HG02798 (cell line): ENCODE measurements at regions not wholly inside any gene's neighbourhood (a gene's known extent, or its start where the extent isn't known, plus 50 kb on each side); places are given as distances from the start of the nearest gene placed in this dataset.

Experiments used
- ATAC-seq: cut with Tn5 transposase; IDR thresholded peaks from one replicate; pipeline ENCODE4 v1.9.1; 2021; ENCODE audit warnings: mild to moderate bottlenecking; ENCODE audit not compliant: unreplicated experiment, poor library complexity

DNA sequence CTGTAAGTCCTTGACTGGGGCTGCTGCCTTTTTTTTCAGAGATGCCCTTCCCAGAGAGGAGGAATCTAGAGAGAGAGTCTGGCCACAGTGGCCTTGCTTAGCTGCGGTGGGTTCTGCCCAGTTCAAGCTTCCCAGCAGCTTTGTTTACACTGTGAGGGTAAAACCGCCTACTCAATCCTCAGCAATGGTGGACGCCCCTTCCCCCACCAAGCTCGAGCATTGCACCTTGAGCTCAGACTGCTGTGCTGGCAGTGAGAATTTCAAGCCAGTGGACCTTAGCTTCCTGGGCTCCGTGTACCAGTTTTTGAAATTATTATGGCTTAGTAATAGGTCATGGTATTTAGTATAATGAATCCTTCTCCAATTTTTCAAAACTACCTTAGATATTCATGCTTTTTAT, 395.4 kb downstream of the NPIPA7 start:
- no peak for ATAC-seq

DNA sequence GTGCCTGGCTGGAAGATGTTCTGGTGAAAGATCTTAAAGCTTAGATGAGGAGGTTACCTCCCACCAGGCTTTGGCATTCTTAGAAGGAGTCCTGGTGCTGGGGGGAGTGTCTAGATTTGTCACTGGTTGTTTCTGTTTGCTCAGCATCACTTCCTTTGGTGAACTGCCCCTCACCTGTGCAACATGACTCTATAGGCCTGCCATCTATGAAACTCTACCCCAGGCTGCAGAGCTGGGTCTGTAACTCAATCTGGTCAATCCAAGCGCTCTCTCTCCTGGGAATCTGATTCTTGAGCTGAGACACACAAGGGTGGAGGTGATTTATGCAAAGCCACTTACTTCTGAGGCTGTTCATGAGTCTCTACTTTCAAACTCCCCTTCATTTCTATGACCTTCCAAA, 399.4 kb downstream of the NPIPA7 start:
- no peak for ATAC-seq

DNA sequence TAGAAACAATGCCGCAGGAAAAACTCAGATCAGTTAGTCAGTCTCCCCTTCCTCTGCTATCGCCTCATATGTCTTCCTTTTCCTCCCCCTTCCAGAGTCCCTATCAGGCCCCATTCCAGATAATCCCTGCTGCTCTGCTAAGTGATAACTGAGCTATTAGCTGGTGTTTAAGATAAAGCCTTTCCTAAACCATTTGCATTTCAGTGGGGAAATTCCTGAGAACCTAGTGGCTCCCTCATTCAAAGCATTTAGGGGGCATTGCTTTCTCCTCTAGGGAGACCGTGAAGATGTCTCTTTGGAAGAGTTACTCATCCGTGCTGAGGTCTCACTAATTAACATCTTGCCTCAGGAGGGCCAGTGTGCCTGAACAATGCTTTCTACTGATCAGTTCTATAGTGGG, 401.6 kb downstream of the NPIPA7 start:
- ATAC-seq = no peak

DNA sequence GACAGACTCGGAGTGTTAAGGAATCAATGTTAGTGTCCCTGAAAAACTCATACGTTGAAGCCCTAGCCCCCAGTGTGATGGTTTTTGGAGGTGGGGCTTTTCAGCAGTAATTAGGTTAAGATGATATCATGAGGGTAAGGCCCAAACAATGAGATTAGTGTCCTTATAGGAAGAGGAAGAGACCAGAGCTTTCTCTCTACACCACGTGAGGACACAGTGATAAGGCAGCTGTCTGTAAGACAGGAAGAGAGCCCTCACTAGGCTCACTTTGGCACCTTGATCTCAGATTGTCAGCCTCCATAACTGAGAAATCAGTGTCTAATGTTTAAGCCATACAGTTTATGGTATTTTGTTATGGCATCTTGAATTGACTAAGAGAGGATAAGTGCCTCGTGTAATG, 403.2 kb downstream of the NPIPA7 start:
- no peak for ATAC-seq

DNA sequence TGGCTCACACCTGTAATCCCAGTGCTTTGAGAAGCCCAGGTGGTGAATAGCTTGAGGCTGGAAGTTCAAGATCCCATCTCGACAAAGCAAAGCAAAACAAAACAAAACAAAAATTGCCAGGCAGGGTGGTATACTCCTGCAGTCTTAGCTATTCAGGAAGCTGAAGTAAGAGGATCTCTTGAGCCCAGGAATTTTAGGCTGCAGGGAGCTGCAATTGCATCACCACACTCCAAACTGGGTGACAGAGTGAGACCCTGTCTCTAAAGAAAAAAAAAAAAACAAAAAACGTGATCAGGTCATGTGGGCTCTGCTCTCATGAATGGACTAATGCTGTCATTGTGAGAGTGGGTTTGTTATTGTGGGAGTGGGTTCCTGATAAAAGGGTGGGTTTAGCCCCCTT, 409.1 kb downstream of the NPIPA7 start:
- no peak for ATAC-seq

DNA sequence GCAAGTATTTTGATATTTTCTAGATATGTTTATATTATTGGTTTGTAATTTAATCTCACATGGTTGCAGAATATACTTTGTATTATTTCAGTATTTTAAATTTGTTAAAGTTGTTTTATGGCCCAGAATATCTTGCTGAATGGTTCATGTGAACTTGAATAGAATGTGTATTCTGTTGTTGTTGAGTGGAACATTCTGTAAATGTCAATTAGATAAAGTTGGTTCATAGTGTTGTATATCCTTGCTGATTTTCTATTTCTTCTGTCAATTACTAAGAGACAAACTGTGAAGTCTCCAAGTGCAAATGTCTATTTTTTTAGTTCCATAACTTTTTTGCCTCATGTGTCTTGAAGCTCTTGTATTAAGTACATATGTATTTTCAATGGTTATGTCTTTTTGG, 411.7 kb downstream of the NPIPA7 start:
- no peak for ATAC-seq

DNA sequence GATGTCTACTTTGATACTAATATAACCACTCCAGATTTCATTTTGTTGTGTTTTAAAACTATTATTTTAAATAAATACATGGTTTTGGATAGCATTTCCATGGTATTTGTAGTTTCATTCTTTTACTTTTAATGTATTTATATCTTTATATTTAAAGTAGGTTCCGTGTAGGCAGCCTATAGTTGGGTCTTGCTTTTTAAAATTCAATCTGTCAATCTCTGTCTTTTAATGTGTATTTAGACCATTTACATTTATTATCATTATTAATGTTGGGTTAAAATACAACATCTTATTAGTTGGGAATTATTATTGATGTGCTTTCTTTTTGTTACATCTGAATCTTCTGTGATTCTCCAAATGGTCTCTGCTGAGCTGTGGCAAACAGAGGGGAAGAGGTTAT, 412.1 kb downstream of the NPIPA7 start:
- no peak for ATAC-seq

DNA sequence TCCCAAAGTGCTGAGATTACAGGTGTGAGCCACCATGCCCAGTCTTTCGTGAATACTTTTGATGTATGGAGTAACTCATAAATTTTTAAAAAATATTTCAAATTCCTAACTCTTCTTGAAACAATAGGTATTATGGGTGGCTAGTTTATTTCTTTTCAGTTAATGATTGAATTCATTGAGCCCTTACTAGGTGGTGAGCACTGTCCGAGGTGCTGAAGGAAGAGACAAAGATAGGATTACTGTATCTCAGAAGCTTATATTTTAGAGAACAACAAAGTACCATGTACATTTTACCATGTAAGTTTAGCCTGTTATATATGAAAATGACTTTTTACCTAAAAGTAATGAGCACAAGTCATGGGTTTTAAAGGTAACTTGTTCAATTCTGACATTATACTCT, 418.3 kb downstream of the NPIPA7 start:
- no peak for ATAC-seq

DNA sequence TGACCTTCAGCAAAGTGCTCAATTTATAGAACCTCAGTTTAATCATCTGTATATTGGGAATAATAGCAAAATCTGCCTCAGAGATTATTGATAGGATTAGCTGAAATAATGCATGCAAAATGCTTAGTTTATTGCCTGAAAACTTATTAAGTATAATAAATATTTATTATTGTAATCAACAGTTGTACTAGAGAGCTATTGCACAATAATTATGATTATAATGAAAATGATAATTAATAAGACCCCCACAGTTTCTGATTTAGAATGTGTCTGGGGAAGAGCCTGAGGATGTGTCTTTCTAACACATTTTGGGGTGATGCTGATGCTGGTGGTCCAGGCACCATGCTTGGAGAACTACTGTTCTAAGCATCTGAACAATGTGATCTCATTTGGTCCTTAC, 419.6 kb downstream of the NPIPA7 start:
- ATAC-seq = no peak

DNA sequence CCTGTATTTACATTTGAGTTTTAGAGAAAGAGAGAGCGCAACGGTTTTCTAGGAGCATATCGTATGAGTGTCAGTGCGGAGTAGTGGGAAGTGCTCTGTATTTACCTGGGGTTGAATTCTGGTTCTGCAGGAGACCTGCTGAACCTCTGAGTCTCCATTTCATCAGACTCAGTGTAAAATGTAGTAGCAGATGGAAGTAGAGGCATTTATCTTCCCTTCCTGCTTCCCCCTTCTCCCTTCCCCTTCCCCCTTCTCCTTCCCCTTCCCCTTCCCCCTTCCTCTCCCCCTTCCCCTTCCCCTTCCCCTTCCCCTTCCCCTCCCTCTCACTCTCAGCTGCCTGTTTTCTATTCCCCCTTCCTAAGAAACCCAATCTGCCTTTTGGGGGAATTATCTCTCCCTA, 426.9 kb downstream of the NPIPA7 start:
- ATAC-seq = no peak

DNA sequence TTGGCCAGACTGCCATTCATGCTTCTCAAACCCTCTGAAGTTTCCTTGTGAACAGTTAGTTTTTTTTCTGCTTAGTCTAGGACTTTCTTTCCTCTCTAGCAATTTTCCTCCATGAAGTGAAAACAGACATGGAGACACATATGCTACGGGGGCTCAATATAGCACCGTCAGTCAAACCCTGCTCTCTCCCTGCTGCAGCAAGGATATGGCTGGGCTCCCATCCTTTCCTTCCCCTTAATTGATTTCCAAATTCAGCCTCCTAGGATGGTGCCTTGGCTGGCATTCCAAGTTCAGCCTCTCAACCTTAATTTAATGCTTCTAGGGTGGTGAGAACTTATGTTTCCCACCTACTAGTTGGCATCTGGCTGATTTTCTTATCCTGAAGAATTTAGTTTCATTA, 436.7 kb downstream of the NPIPA7 start:
- no peak for ATAC-seq

DNA sequence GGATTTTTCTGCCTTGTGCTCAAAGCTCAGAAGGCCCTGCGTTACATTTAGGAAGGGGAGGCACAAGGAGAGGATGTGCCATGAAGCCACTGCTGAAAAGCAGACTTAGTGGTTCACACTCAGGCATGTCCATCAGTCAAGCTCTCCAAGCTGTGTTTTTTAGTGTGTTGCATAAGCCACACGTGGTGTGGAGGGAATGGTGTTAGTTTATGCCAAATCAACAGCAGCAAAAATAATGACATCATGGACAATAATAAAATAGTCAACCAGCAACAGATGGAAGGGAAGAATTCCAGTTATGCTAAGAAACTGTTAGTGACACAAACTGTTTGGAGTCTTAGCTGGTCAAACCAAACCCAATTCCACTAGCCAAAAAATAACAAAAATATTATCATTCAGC, 438.3 kb downstream of the NPIPA7 start:
- ATAC-seq = no peak

DNA sequence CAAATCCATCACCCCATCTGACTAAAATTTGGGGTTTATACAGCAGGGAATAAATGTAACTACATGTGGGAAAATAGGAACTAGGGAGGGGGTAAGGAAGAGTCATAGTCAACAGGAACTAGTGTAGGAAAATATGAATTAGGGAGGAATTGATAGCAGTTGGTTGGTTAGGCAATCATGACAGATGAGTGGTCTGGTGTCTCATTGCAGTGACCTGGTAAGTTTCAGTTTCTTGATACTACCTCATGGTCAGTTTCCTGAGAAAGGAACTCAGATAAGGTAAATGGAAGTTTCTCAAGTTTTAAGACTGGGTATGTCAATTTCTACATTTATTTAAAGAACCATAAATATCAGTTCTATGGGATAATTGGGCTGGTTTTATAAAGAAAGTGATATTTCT, 442.3 kb downstream of the NPIPA7 start:
- ATAC-seq = no peak

DNA sequence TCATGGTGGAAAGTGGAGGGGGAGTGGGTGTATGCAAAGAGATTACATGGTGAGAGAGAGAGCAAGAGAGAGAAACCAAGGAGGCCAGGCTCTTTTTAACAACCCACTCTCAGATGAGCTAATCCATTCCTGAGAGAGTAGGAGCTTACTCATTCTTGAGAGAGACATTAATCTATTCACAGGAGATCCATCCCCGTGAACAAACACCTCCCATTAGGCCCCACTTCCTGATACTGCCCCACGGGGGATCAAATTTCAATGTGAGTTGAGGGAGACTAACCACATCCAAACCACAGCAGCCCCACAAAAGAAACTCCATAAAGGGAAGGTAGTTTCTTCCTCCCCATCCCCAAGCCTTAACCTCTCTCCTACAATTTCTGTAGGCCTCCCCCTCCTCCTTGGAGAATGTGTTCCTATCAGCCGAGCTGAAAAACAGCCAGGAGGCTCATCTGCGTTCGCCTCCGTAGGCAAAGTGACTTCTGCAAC, 450.0 kb downstream of the NPIPA7 start:
- no peak for ATAC-seq

DNA sequence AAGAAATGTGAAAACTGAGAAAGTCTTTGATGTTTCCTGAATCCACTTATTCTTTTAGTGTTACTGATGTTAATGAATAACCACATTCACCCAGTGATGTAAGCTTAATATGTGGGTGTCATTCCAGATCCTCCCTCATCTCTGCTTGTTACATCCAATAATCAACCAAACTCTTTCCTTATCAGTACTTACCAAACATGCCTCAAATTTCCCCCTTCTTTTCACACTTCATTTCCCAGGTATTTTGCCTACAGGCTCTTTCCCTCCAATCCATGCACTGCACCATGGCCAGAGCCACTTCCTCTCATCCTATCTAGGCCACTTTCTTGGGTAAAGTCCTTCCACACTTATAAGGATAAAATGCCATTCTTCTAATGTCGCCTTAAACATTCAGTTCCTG, 451.5 kb downstream of the NPIPA7 start:
- ATAC-seq = no peak

DNA sequence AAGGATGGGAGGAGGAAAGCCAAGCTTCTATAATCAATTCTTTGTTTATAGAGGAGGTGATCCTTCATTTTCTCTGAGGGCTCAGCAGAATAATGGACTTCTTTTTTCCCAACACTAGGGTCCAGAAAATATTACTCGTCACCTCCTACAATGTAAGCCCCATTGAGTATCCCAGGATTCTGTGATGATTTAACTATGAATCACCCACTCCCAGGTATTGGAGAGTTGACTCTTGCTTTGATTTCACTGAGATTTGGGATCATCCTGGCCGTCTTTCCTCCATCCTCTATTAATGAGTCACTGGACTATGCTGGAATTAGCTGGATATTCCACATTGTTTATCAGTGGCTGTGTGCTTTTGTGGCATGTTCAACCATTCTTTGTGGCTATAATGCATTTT, 452.0 kb downstream of the NPIPA7 start:
- no peak for ATAC-seq

DNA sequence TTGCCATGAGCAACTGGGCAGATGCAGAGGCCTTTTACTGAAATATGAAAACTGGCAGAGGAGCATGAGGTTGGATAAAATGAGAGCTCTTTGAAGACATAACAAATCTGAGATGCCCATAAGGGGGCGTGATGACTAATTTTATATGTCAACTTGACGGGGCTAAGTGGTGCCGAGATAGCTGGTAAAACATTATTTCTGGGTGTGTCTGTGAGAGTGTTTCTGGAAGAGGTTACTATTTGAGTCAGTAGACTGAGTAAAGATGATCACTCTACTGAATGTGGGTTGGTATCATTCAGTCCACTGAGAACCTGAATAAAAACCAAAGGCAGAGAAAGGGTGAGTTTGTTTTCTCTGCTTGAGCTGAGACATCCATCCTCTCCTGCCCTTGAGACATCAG, 454.2 kb downstream of the NPIPA7 start:
- no peak for ATAC-seq

DNA sequence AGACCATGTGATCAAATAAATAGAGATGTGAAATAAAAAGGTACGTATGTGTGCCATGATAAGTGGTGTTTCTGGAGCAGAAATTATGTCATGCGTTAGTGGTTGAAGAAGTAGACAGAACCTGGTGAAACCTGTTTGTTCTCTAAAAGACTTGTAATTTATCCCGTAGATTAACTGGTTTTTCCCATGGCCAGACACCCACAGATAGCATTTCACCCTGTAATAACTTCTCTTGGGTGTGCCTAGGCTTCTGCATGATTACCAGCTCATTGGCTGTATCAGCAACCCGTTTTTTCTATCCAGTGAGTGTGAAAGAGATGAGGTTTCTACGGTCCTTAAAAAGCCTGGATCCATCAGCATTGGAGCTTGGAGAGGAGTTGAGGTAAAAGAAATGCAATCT, 471.3 kb downstream of the NPIPA7 start:
- ATAC-seq = no peak

DNA sequence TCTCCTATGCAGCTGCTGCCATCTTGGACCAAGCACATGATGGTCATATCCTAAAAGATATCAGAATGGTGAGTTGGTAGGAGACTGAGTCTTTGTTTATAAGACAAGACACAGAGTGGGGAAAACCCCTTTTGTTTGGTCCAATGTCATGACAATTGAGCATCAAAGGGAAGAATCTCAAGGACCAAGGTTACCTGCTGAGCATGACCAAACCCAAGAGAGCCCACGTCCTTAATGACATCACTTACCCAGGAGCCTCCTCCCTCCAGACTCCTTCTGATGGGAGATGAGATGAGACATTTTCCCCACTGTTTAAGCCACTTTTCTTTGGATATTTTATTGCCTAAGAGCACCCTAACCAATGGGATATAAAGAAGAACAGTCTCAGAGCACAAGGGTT, 478.1 kb downstream of the NPIPA7 start:
- ATAC-seq = no peak

DNA sequence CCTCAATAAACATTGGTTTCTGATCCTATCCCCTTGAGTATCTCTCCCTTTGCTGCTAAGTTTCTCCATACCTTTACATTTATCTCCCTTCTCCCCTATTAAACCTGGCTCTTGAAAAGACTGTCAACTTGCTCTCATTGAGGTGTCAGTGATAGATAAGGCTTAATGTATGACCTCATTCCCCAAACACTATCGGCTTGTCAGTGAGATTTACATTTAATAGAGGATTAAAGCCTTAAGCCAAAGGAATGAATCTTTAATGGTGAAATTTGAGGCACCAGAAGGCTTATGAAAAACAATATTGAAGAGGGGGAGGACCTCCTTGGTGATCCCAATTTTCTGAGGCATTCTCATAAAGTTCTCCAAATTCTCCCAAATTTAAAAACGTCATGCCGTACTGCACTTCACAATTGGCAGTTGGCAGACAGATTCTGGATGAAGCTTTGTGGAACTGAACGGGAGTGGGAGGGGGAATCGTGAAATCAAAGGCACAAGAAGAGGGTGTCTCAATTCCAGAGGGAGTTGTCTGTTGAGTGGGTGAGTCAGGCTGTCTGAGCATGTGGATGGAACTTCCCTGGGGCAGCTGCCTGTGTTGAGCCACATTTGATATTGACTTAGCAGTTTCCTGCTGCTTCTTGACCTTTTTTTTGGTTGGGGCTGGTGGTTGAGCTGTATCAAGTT, 478.8 kb downstream of the NPIPA7 start:
- ATAC-seq = no peak

DNA sequence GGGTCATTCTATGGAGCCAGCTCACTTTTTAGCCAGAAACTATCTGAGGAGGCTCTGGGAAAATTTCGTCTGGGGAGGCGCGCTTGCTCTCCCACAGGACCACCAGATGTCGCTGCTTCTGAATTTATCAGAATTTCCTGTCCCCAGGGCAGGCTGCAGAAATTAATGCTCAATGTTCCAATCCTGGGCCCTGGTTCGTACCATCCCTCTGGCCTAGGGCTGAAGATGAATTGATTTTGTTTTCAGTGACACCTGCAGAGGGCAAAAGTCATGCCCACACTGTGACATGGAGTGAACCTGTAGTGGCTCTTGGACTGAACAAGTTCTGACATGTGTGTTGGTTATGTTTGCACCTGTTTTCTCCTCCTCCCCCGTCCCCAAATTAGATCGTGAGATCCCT, 482.6 kb downstream of the NPIPA7 start:
- no peak for ATAC-seq

DNA sequence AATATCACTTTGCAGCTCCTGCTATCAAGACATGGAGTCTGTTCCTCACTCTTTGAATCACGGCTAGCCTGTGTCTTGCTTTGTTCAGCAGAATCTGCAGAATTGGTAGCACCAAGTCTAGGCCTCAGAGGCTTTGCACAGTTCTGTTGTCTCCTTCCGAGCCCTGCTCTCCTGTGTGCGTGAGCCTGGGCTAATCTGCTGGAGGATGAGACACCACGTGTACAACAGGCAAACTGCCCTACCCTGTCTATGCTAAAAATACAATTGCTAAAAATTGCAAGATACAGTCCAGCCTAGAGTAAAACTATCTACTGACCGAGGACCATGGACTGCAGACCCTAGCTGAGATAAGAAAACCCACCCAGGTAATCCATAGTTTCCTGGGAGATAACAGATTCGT, 484.7 kb downstream of the NPIPA7 start:
- no peak for ATAC-seq

DNA sequence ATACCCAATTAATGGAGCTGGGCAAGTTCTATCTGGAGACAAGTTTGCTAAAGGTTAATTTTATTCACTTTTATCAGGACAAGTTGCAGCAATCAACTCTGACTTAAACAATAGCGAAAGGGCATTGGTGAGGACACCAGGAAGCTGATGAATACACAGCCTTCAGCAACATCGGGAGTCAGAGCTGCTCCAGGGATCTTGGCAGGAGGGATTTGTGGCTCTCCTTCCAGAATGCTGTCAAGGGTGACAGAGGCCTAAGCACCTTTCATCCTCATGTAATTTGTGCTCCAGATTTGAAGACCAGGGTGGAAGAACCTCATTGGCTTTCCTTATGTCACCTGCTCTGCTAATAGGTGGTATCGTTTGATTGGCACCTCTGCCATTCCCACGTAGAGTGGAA, 485.6 kb downstream of the NPIPA7 start:
- no peak for ATAC-seq
